ENCODE measurements at regions not wholly inside any gene's neighbourhood (a gene's known extent, or its start where the extent isn't known, plus 50 kb on each side); places are given as distances from the start of the nearest gene placed in this dataset.

DNA sequence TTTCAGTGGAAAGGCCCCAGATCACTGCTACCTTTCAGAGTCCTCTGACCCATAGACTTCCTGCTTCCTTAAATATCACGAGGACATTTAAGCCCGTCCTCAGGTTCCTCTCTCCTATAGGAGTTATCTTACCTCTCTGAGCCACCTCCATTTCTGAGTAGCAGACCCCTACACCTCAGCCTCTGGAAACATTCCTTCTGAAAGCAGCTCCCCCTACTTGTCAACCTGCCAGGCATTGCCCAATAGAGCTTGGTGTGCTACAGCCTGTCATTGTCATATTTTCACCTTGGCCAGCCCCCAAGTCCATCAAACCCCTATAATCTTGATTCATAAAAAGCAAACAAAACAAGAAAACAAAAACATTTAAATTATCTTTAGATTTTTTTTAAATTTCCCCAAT, 717.9 kb upstream of the SLC8A1 start:
- TF ChIP-seq POLR2A (IDR thresholded peaks at IDR 0.05) (no peak), CTCF (IDR thresholded peaks at IDR 0.05) (no peak), EP300 (IDR thresholded peaks at IDR 0.05) (no peak)
